ENCODE measurements at regions not wholly inside any gene's neighbourhood (a gene's known extent, or its start where the extent isn't known, plus 50 kb on each side); places are given as distances from the start of the nearest gene placed in this dataset.

DNA sequence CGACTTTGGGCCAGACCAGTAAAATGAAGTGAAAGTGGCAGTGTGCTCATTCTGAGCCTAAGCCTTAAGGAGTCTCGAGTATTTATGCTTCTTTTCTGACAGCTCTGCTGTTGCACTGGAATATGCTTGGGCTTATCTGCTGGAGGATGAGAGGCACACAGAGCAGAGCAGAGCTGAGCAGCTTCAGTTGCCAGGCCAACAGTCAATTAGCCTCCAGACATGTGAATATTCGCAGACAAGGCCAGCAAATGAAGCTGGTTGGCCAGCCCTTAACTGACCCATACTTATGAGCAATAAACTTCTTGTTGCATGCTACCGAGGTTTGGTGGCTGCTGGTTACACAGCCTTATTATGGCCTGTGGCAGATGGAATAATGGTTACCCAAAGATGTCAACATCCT, 203.0 kb upstream of the GEMIN8 start:
- TF ChIP-seq YY1 (IDR thresholded peaks at IDR 0.05; ENCODE audit: low read depth, low read length), result no peak
- TF ChIP-seq, protein P1, sequence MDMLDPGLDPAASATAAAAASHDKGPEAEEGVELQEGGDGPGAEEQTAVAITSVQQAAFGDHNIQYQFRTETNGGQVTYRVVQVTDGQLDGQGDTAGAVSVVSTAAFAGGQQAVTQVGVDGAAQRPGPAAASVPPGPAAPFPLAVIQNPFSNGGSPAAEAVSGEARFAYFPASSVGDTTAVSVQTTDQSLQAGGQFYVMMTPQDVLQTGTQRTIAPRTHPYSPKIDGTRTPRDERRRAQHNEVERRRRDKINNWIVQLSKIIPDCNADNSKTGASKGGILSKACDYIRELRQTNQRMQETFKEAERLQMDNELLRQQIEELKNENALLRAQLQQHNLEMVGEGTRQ (IDR thresholded peaks at IDR 0.05; ENCODE audit: borderline replicate concordance, low read depth, low read length), result no peak
- TF ChIP-seq CHD1 (IDR thresholded peaks at IDR 0.05; ENCODE audit: low read depth, low read length), result no peak
- TF ChIP-seq, protein P2, sequence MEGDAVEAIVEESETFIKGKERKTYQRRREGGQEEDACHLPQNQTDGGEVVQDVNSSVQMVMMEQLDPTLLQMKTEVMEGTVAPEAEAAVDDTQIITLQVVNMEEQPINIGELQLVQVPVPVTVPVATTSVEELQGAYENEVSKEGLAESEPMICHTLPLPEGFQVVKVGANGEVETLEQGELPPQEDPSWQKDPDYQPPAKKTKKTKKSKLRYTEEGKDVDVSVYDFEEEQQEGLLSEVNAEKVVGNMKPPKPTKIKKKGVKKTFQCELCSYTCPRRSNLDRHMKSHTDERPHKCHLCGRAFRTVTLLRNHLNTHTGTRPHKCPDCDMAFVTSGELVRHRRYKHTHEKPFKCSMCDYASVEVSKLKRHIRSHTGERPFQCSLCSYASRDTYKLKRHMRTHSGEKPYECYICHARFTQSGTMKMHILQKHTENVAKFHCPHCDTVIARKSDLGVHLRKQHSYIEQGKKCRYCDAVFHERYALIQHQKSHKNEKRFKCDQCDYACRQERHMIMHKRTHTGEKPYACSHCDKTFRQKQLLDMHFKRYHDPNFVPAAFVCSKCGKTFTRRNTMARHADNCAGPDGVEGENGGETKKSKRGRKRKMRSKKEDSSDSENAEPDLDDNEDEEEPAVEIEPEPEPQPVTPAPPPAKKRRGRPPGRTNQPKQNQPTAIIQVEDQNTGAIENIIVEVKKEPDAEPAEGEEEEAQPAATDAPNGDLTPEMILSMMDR (IDR thresholded peaks at IDR 0.05 in 2 of 3, conservative IDR thresholded peaks at IDR 0.05 in 1 of 3; ENCODE audit: control insufficient read depth in 2 of 3, extremely low read depth in 1 of 3, insufficient read depth in 1 of 3, low read depth in 3 of 3, low read length in 3 of 3), result no peak
- TF ChIP-seq RAD51 (IDR thresholded peaks at IDR 0.05), result no peak
- no peak for TF ChIP-seq POLR2A (IDR thresholded peaks at IDR 0.05; ENCODE audit: low read depth, low read length)
- no peak for TF ChIP-seq CEBPB (IDR thresholded peaks at IDR 0.05; ENCODE audit: borderline replicate concordance in 1 of 2, low read depth in 2 of 2, low read length in 2 of 2)
- no peak for TF ChIP-seq MEF2A (IDR thresholded peaks at IDR 0.05; ENCODE audit: insufficient read depth, low read depth, low read length)
- no peak for TF ChIP-seq ZNF384 (IDR thresholded peaks at IDR 0.05; ENCODE audit: borderline replicate concordance, low read depth, low read length)
- no peak for TF ChIP-seq POLR2AphosphoS5 (IDR thresholded peaks at IDR 0.05; ENCODE audit: low read length)
- TF ChIP-seq, protein P3, sequence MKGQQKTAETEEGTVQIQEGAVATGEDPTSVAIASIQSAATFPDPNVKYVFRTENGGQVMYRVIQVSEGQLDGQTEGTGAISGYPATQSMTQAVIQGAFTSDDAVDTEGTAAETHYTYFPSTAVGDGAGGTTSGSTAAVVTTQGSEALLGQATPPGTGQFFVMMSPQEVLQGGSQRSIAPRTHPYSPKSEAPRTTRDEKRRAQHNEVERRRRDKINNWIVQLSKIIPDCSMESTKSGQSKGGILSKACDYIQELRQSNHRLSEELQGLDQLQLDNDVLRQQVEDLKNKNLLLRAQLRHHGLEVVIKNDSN (IDR thresholded peaks at IDR 0.05; ENCODE audit: borderline replicate concordance, extremely low read length, insufficient read depth, low read depth, low read length), result no peak
- TF ChIP-seq CREB1 (IDR thresholded peaks at IDR 0.05; ENCODE audit: low read depth), result no peak
- no peak for TF ChIP-seq TAF1 (IDR thresholded peaks at IDR 0.05; ENCODE audit: borderline replicate concordance, low read depth, low read length)
- TF ChIP-seq, protein P4, sequence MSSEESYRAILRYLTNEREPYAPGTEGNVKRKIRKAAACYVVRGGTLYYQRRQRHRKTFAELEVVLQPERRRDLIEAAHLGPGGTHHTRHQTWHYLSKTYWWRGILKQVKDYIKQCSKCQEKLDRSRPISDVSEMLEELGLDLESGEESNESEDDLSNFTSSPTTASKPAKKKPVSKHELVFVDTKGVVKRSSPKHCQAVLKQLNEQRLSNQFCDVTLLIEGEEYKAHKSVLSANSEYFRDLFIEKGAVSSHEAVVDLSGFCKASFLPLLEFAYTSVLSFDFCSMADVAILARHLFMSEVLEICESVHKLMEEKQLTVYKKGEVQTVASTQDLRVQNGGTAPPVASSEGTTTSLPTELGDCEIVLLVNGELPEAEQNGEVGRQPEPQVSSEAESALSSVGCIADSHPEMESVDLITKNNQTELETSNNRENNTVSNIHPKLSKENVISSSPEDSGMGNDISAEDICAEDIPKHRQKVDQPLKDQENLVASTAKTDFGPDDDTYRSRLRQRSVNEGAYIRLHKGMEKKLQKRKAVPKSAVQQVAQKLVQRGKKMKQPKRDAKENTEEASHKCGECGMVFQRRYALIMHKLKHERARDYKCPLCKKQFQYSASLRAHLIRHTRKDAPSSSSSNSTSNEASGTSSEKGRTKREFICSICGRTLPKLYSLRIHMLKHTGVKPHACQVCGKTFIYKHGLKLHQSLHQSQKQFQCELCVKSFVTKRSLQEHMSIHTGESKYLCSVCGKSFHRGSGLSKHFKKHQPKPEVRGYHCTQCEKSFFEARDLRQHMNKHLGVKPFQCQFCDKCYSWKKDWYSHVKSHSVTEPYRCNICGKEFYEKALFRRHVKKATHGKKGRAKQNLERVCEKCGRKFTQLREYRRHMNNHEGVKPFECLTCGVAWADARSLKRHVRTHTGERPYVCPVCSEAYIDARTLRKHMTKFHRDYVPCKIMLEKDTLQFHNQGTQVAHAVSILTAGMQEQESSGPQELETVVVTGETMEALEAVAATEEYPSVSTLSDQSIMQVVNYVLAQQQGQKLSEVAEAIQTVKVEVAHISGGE (CRISPR knock-in tag; IDR thresholded peaks at IDR 0.05), result no peak

Data from GM12878 (cell line).